Muscle layer of colon (tissue), 2 donors: ENCODE measurements at regions not wholly inside any gene's neighbourhood (a gene's known extent, or its start where the extent isn't known, plus 50 kb on each side); places are given as distances from the start of the nearest gene placed in this dataset.

Experiments used
- H3K27ac ChIP-seq: one replicate; pipeline ENCODE4 v1.7.0; 2013; ENCODE audit warnings: low read depth, mild to moderate bottlenecking, low read length, moderate library complexity
- H3K27me3 ChIP-seq, 2 donors: one replicate each; pipeline ENCODE4 v1.7.0; 2013; ENCODE audit warnings: low read length in 2 of 2, mild to moderate bottlenecking in 2 of 2; ENCODE audit not compliant: insufficient read depth in 2 of 2, control insufficient read depth in 1 of 2
- H3K36me3 ChIP-seq: one replicate; pipeline ENCODE4 v1.7.0; 2013; ENCODE audit warnings: mild to moderate bottlenecking, low read length; ENCODE audit not compliant: insufficient read depth
- H3K4me1 ChIP-seq: one replicate; pipeline ENCODE4 v1.7.0; 2013; ENCODE audit warnings: mild to moderate bottlenecking, low read length; ENCODE audit not compliant: insufficient read depth
- H3K4me3 ChIP-seq, 2 donors: one replicate each; pipeline ENCODE4 v1.7.0; 2013; ENCODE audit warnings: low read length in 2 of 2, low read depth in 1 of 2, mild to moderate bottlenecking in 1 of 2, moderate library complexity in 1 of 2
- H3K9ac ChIP-seq: one replicate; pipeline ENCODE4 v1.7.0; 2013; ENCODE audit warnings: low read length
- H3K9me3 ChIP-seq: one replicate; pipeline ENCODE4 v1.7.0; 2013; ENCODE audit warnings: mild to moderate bottlenecking, low read length
- donor health status: abdominal sarcoma.
- donor health status: Adenocarcinoma of cecum.

DNA sequence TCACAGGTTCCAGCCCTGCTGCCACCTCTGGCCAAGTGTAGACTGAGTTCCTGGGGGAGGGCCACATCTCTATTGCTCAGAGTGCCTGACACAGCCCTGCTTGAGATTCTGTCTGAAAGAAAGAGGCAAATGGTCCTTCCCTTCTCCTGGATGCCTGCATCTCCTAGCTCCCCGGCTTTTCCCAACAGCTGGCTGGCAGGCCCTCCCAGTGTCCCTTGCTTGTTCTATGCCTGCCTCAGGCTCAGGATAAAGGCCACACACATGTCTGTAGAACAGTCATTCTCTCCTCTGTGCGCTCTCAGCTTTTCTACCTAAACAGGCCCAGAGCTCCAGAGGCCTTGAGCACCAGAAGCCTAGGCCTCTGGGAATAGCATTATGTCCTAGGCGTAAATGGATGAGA lies 343.4 kb upstream of the USP24 start:
- H3K27me3 ChIP-seq: no peaks in the 10 kb centered on the region
- H3K36me3 ChIP-seq: no peaks in the 10 kb centered on the region
- H3K4me3 ChIP-seq: no peak overlapping the region
- no peak overlapping the region for H3K27ac ChIP-seq
- no peaks in the 10 kb centered on the region for H3K4me1 ChIP-seq
- no peaks in the 10 kb centered on the region for H3K9me3 ChIP-seq
- H3K9ac ChIP-seq: no peak overlapping the region

DNA sequence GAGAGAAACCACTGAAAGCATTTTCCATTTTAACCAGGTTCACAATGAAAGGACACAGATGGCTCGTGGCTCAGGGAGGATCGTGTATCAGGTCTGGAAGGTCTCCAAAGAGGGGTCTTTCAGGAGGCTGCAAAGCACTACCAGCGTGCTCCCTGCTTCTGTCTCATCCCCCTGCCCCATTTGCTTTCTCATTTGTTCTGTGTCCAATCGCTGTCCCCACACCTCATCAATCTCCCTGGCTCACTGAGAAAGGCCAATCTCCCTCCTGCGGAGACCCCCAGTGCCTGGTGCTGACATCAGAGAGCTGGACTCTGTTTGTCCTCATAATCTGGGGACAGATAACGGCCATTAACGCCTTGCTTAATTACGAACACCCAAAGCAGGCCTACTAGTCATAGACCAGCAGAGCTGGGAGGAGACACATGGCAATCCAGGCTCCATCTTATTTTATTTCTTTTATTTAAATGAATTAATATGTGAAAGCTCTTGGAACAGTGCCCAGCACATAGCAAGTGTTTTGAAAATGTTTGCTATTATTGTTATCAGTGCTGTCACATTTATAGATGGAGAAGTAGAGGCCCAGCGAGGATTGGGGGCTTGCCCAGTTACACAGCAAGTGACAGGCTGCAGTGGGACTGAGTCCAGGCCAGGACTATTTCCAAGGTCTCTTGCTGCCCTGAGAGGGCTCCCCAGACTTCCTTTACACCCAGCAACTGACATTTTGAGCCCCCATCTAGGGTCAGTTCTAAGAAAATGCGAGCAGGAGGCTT lies 341.0 kb upstream of the USP24 start:
- no peaks in the 10 kb centered on the region for H3K4me1 ChIP-seq
- H3K27ac ChIP-seq: no peak overlapping the region
- H3K9me3 ChIP-seq: no peaks in the 10 kb centered on the region
- no peaks in the 10 kb centered on the region for H3K36me3 ChIP-seq
- H3K4me3 ChIP-seq: no peak overlapping the region
- H3K27me3 ChIP-seq: no peaks in the 10 kb centered on the region
- H3K9ac ChIP-seq: no peak overlapping the region

DNA sequence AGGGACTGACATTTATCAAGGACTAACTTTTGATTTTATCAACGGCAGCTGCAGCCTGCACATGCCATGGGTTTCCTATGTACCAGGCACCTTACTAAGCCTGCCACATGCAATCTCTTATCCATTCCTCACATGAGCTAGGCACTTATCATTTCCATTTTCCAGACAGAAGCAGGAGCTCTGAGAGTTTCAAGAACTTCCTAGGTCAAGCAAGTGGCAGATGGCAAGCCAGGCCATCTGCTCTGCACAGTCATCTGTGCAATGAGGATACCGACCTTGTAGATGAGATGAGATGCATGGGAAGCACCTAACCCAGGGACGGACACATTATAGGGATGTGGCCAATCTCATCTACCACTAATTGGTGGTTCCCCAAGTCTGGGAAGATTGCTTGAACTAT lies 339.4 kb upstream of the USP24 start:
- H3K9ac ChIP-seq: no peak overlapping the region
- no peaks in the 10 kb centered on the region for H3K36me3 ChIP-seq
- H3K27ac ChIP-seq: no peak overlapping the region
- no peaks in the 10 kb centered on the region for H3K9me3 ChIP-seq
- H3K4me3 ChIP-seq: no peak overlapping the region
- no peaks in the 10 kb centered on the region for H3K4me1 ChIP-seq
- no peaks in the 10 kb centered on the region for H3K27me3 ChIP-seq

DNA sequence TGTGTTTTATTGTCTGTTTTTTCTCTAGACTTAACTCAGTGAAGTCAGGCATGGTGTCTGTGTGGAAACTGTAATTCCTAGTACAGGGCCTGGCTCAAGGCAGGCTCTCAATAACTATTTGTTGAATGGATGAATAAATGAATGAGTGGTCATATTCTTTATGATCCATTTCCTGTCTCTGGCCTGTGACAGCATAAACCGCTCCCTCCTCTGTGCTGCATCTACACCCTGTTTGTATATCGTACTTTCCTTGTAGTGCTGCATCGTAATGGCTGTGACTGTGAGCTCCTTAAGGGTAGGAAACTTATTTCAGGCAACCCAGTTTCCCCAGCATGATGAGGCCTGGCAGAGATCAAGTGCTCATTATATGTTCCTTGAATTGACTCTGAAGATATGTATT lies 337.5 kb upstream of the USP24 start:
- no peaks in the 10 kb centered on the region for H3K36me3 ChIP-seq
- no peaks in the 10 kb centered on the region for H3K27me3 ChIP-seq
- no peaks in the 10 kb centered on the region for H3K9me3 ChIP-seq
- H3K4me3 ChIP-seq: no peak overlapping the region
- H3K4me1 ChIP-seq: peaks cover 1% of the 10 kb centered on the region
- no peak overlapping the region for H3K9ac ChIP-seq
- no peak overlapping the region for H3K27ac ChIP-seq

DNA sequence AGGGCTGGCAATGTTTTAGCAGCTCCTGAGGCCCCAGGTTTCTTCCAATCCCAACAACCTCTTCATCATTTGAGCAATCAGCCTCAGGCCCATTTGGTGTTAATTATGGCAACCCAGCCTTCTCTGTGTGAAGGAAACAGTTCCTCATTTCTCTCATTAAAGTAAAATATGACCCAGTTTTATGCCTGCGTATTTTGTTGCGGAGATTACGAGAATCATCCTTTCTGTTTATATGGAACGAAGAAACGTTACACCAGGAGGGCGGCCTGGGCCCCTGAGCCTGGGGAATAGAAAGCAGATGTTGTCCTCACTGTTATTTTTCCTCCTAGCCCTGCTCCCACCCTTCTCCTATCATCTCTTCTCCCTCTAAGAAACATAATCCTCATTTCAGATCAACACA lies 332.2 kb upstream of the USP24 start:
- peak overlapping the region; percentile 36 for H3K27ac ChIP-seq
- no peaks in the 10 kb centered on the region for H3K27me3 ChIP-seq
- no peak overlapping the region for H3K9ac ChIP-seq
- H3K9me3 ChIP-seq: no peaks in the 10 kb centered on the region
- H3K4me3 ChIP-seq: no peak overlapping the region
- peaks cover 8% of the 10 kb centered on the region for H3K4me1 ChIP-seq
- H3K36me3 ChIP-seq: no peaks in the 10 kb centered on the region

DNA sequence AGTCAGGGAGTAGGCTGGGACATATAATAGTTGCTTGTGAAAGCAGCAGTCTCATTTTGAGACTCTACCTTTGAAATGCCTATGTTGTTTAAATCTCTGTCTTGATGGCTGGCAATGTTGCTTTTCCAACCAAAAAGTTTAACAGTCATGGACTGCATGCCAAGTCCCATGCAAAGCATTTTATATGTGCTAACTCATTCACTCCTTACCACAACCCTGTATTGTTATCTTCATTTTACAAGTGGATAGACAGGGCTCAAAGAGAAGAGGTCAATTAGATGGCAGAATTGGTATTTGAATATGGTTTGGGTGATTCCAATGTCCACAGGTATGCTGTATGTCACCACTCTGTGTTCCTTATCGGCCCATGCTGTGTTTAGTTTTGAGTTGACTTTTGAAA lies 331.4 kb upstream of the USP24 start:
- H3K27me3 ChIP-seq: no peaks in the 10 kb centered on the region
- H3K9ac ChIP-seq: no peak overlapping the region
- peaks cover 8% of the 10 kb centered on the region for H3K4me1 ChIP-seq
- H3K4me3 ChIP-seq: no peak overlapping the region
- no peak overlapping the region for H3K27ac ChIP-seq
- H3K36me3 ChIP-seq: no peaks in the 10 kb centered on the region
- no peaks in the 10 kb centered on the region for H3K9me3 ChIP-seq

DNA sequence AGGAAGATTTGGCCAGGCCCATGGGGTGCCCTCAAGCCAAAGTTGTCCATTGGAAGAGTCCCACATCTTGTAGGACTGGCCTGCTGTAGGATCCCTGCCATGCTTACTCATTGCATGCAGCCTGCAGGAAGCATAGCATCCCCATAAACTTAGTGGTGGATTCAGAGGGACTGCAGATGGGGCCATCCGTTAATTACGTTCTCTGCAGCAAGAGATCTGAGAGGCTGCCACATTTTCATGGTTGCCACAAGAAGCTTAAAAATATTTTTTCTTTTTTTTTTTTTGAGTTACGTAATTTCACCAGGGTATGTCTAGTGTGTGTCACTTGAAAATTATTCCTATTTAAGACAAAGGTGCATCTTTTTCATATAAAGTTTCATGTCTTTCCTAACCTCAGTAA lies 329.7 kb upstream of the USP24 start:
- peaks cover 13% of the 10 kb centered on the region for H3K4me1 ChIP-seq
- no peaks in the 10 kb centered on the region for H3K9me3 ChIP-seq
- H3K9ac ChIP-seq: no peak overlapping the region
- no peak overlapping the region for H3K27ac ChIP-seq
- H3K27me3 ChIP-seq: no peaks in the 10 kb centered on the region
- H3K4me3 ChIP-seq: no peak overlapping the region
- no peaks in the 10 kb centered on the region for H3K36me3 ChIP-seq

DNA sequence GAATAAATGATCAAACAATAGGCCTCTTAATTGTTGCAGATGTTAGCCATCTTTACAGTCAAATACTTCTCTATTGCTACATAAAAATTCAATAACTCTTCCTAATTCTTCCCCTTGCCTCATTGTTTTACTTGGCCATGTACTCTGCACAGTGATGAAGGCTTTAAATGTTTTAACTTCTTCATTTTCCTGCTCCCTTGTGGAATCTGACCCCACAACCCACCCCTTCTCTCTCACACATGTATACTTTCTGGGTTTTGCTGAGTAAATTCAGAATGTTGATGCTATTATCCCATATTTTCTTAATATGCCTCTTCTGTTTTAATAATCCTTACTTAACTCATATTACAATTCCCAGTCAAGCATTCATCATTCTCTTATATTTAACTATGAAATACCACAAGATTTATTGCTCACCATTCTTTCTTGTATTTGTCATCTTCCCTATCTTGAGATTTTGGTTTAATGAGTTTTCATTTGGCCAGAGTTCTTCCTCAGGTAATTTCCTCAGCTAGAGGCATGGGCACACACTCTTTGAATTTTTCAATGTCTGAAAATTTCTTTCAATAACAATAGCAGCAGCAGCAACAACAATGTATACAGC lies 327.8 kb upstream of the USP24 start:
- Histone ChIP-seq H3K9ac (no peak overlapping the region), H3K27ac (no peak overlapping the region), H3K9me3 (no peaks in the 10 kb centered on the region), H3K4me3 (no peak overlapping the region), H3K27me3 (no peaks in the 10 kb centered on the region), H3K4me1 (peaks cover 14% of the 10 kb centered on the region), H3K36me3 (no peaks in the 10 kb centered on the region)

DNA sequence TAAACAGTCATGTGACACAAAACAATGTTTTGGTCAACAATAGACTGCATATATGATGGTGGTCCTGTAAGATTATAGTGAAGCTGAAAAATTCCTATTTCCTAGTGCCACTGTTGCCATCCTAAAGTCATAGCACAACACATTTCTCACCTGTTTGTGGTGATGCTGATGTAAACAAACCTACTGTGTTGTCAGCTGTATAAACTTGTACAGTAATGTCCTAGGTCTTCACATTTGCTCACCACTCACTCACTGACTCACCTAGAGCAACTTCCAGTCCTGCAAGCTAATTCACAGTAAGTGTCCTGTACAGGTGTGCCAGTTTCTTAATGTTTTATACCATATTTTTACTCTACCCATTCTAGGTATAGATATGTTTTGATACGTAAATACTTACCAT lies 326.1 kb upstream of the USP24 start:
- no peaks in the 10 kb centered on the region for H3K9me3 ChIP-seq
- H3K9ac ChIP-seq: no peak overlapping the region
- H3K4me3 ChIP-seq: no peak overlapping the region
- no peaks in the 10 kb centered on the region for H3K27me3 ChIP-seq
- no peak overlapping the region for H3K27ac ChIP-seq
- H3K36me3 ChIP-seq: no peaks in the 10 kb centered on the region
- peaks cover 10% of the 10 kb centered on the region for H3K4me1 ChIP-seq

DNA sequence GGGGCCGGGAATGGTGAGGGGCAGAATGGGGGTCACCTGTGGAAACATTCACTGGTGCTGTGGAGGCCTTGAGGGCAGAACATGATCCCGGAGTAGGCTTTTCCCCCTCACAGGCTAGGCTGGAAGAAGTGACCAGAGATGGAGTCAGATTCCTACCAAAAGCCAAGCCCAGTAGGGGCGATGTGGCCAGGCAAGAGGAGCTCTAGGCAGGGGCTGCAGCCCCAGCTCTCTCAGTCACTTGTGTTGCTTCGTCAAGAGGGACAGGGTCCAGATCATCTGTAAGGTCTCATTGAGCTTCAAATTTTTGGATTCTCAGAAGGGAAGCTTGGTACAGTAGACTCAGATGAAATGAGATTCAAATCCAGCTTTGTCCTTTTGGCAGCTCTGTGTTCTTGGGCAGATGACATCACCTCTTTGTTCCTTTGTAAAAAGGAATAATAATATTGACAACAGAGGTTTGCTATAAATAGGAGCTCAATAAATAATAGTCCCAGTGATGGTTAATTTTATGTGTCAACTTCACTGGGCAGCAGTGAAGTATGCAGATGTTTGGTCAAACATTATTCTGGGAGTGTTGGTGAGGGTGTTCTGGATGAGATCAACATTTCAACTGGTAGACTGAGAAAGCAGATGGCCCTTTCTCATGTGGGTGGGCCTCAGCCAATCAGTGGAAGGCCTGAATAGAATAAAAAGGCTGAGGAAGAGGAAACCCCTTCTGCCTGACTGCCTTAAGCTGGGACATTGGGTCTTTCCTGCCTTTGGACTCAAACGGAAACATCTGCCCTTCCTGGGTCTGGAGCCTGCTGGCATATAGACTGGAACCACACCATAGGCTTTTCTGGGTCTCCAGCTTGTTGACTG lies 324.7 kb upstream of the USP24 start:
- no peaks in the 10 kb centered on the region for H3K36me3 ChIP-seq
- H3K27ac ChIP-seq: no peak overlapping the region

DNA sequence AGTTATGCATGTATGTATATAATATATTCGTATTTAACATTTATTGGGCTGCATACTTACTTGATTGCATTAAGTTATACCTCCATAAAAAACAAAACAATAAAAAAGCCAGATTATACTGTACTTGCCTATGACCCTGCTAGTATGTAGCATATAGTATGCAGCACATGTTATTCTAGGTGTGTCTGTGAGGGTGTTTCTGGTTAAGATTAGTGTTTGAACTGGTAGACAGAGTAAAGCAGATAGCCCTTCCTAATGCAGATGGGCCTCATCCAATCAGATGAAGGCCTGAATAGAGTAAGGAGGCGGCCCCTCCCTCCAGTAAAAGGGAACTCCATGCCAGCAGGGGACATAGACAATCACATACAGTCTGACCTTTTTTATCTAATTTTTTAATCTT lies 323.3 kb upstream of the USP24 start:
- Histone ChIP-seq H3K9ac (no peak overlapping the region), H3K27me3 (no peaks in the 10 kb centered on the region), H3K36me3 (no peaks in the 10 kb centered on the region), H3K9me3 (no peaks in the 10 kb centered on the region), H3K4me3 (no peak overlapping the region), H3K27ac (no peak overlapping the region), H3K4me1 (peaks cover 29% of the 10 kb centered on the region)

More for the DNA sequence above, 324.7 kb upstream of the USP24 start:
- peaks cover 21% of the 10 kb centered on the region for H3K4me1 ChIP-seq
- no peaks in the 10 kb centered on the region for H3K27me3 ChIP-seq
- no peak overlapping the region for H3K4me3 ChIP-seq
- H3K9me3 ChIP-seq: no peaks in the 10 kb centered on the region
- H3K9ac ChIP-seq: no peak overlapping the region
